Mesenchymal stem cell (in vitro differentiated cells and primary cell): ENCODE measurements at regions not wholly inside any gene's neighbourhood (a gene's known extent, or its start where the extent isn't known, plus 50 kb on each side); places are given as distances from the start of the nearest gene placed in this dataset.

Experiments used
- DNase-seq: peaks from one replicate; pipeline ENCODE4 v3.0.0-alpha.2; 2013
- H2AFZ ChIP-seq: one replicate; pipeline ENCODE4 v1.6.1; 2013; ENCODE audit warnings: low read depth, mild to moderate bottlenecking, control low read depth, inconsistent platforms, low read length, moderate library complexity
- H2AK5ac ChIP-seq: 2 replicates; pipeline ENCODE4 v1.6.1; 2013; ENCODE audit warnings: low read length, moderate library complexity, mild to moderate bottlenecking, inconsistent platforms; ENCODE audit not compliant: severe bottlenecking
- H2BK120ac ChIP-seq: one replicate; pipeline ENCODE4 v1.6.1; 2013; ENCODE audit warnings: low read depth, mild to moderate bottlenecking, inconsistent platforms, low read length, moderate library complexity
- H2BK12ac ChIP-seq, 2 experiments: one replicate each; pipeline ENCODE4 v1.6.1; 2013; ENCODE audit warnings: inconsistent platforms in 2 of 2, low read length in 2 of 2, mild to moderate bottlenecking in 2 of 2, moderate library complexity in 2 of 2, control low read depth in 1 of 2
- H2BK15ac ChIP-seq: one replicate; pipeline ENCODE4 v1.6.1; 2013; ENCODE audit warnings: mild to moderate bottlenecking, low read depth, inconsistent platforms; ENCODE audit not compliant: poor library complexity, severe bottlenecking
- H2BK5ac ChIP-seq: 2 replicates; pipeline ENCODE4 v1.6.1; 2013; ENCODE audit warnings: low read depth, mild to moderate bottlenecking, low read length, control low read depth, inconsistent platforms; ENCODE audit not compliant: poor library complexity, severe bottlenecking
- H3K14ac ChIP-seq, 2 experiments: one replicate each; pipeline ENCODE4 v1.6.1; 2013; ENCODE audit warnings: inconsistent platforms in 2 of 2, low read length in 2 of 2, control low read depth in 1 of 2, mild to moderate bottlenecking in 1 of 2, moderate library complexity in 1 of 2
- H3K18ac ChIP-seq, 2 experiments: one replicate each; pipeline ENCODE4 v1.6.1; 2013; ENCODE audit warnings: inconsistent platforms in 2 of 2, low read length in 2 of 2, control low read depth in 1 of 2, low read depth in 1 of 2, mild to moderate bottlenecking in 1 of 2
- H3K23ac ChIP-seq, 2 experiments: one replicate each; pipeline ENCODE4 v1.6.1; 2013; ENCODE audit warnings: inconsistent platforms in 2 of 2, low read length in 2 of 2, mild to moderate bottlenecking in 2 of 2, moderate library complexity in 2 of 2, control low read depth in 1 of 2
- H3K27ac ChIP-seq: 2 replicates; pipeline ENCODE4 v1.5.1; 2013; ENCODE audit warnings: mild to moderate bottlenecking, moderate library complexity, low read length, control low read depth, inconsistent platforms; ENCODE audit not compliant: poor library complexity, severe bottlenecking
- H3K27me3 ChIP-seq, 2 experiments: 2 replicates each; pipeline versions ENCODE4 v1.6.1 to v1.7.0; 2013; ENCODE audit warnings: low read length in 2 of 2, mild to moderate bottlenecking in 2 of 2, moderate library complexity in 2 of 2, control low read depth in 1 of 2, inconsistent platforms in 1 of 2; ENCODE audit not compliant: control insufficient read depth in 1 of 2, insufficient read depth in 1 of 2
- H3K36me3 ChIP-seq, 2 experiments: 2 replicates each; pipeline versions ENCODE4 v1.6.1 to v1.7.0; 2013; ENCODE audit warnings: low read length in 2 of 2, control low read depth in 1 of 2, inconsistent platforms in 1 of 2, low read depth in 1 of 2, mild to moderate bottlenecking in 1 of 2; ENCODE audit not compliant: insufficient read depth in 2 of 2, control insufficient read depth in 1 of 2
- H3K4ac ChIP-seq, 2 experiments: one replicate each; pipeline ENCODE4 v1.6.1; 2013; ENCODE audit warnings: inconsistent platforms in 2 of 2, low read length in 2 of 2, mild to moderate bottlenecking in 2 of 2, moderate library complexity in 2 of 2, control low read depth in 1 of 2, low read depth in 1 of 2
- H3K4me1 ChIP-seq: 2 replicates; pipeline ENCODE4 v1.6.1; 2013; ENCODE audit warnings: low read depth, low read length, control low read depth; ENCODE audit not compliant: control insufficient read depth, insufficient read depth
- H3K4me2 ChIP-seq: 2 replicates; pipeline ENCODE4 v1.6.1; 2013; ENCODE audit warnings: low read length, mild to moderate bottlenecking, inconsistent platforms; ENCODE audit not compliant: poor library complexity, severe bottlenecking
- H3K4me3 ChIP-seq, 2 experiments: 2 replicates each; pipeline versions ENCODE4 v1.5.1 to v1.7.0; 2013; ENCODE audit warnings: low read length in 2 of 2, mild to moderate bottlenecking in 2 of 2, control low read depth in 1 of 2, low read depth in 1 of 2; ENCODE audit not compliant: insufficient read depth in 1 of 2
- H3K79me1 ChIP-seq: replicated peaks from 2 replicates; pipeline ENCODE4 v1.6.1; 2013; ENCODE audit warnings: mild to moderate bottlenecking, control low read depth, low read length, inconsistent platforms; ENCODE audit not compliant: poor library complexity, severe bottlenecking
- H3K9ac ChIP-seq: 2 replicates; pipeline ENCODE4 v1.7.0; 2013; ENCODE audit warnings: mild to moderate bottlenecking, low read length, moderate library complexity
- H3K9me3 ChIP-seq: 2 replicates; pipeline ENCODE4 v1.7.0; 2013; ENCODE audit warnings: mild to moderate bottlenecking, low read length; ENCODE audit not compliant: control insufficient read depth
- H4K8ac ChIP-seq: one replicate; pipeline ENCODE4 v1.6.1; 2013; ENCODE audit warnings: inconsistent platforms, mild to moderate bottlenecking, low read length, moderate library complexity
- H4K91ac ChIP-seq: one replicate; pipeline ENCODE4 v1.6.1; 2013; ENCODE audit warnings: mild to moderate bottlenecking, low read length, inconsistent platforms
- WGBS: methylation state at CpG from one replicate; pipeline ENCODE4 v1.1.7; 2013; ENCODE audit warnings: mixed read lengths; 5-methylcytosine and 5-hydroxymethylcytosine counted together

DNA sequence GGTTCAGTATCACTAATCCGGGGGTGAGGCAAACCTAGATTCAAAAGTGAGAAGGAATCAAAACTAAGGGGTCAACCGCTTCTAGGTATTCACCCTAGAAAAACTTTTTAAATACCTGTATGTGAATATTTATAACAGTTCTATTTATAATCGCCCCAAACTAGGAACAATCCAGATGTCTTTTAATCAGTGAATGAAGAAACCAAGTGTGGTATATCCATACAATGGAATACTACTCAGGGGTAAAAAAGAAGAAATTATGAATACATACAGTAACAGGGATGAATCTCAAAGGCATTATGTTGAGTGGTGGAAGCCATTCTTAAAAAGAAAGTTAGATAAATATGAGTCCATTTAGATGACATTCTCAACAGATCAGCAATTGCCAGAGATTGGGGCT is 178.0 kb upstream of the BLID start:
- Histone ChIP-seq H3K79me1 (no peaks in the 10 kb centered on the region), H3K36me3 (no peaks in the 10 kb centered on the region), H3K4me1 (no peaks in the 10 kb centered on the region), H3K4ac (no peak overlapping the region), H3K4me3 (no peak overlapping the region), H3K27me3 (no peaks in the 10 kb centered on the region), H3K4me2 (no peak overlapping the region), H3K9ac (no peak overlapping the region), H3K14ac (no peak overlapping the region), H3K9me3 (peaks cover 24% of the 10 kb centered on the region), H2BK15ac (no peak overlapping the region), H3K18ac (no peak overlapping the region), H2AFZ (no peak overlapping the region), H2BK120ac (no peak overlapping the region), H4K8ac (no peak overlapping the region), H2BK12ac (no peak overlapping the region), H3K27ac (no peak overlapping the region), H3K23ac (no peak overlapping the region), H2BK5ac (no peak overlapping the region), H4K91ac (no peak overlapping the region), H2AK5ac (no peak overlapping the region)
- no peak for DNase-seq
- 75% methylated on average over 1 of the region's 3 CpGs for WGBS

- DNase-seq: no peak
- H2BK12ac ChIP-seq: no peak overlapping the region
- no peaks in the 10 kb centered on the region for H3K27me3 ChIP-seq
- no peak overlapping the region for H2BK5ac ChIP-seq
- no peak overlapping the region for H3K4me3 ChIP-seq
- H2AK5ac ChIP-seq: no peak overlapping the region
- no peak overlapping the region for H3K4me2 ChIP-seq
- H4K91ac ChIP-seq: no peak overlapping the region
- H2BK120ac ChIP-seq: no peak overlapping the region
- H3K4ac ChIP-seq: no peak overlapping the region
- no peaks in the 10 kb centered on the region for H3K79me1 ChIP-seq
- WGBS: 83% methylated on average over 5 of the region's 5 CpGs
- no peak overlapping the region for H4K8ac ChIP-seq
- no peak overlapping the region for H3K14ac ChIP-seq
- H3K9ac ChIP-seq: no peak overlapping the region
- no peak overlapping the region for H3K27ac ChIP-seq
- H3K18ac ChIP-seq: no peak overlapping the region
- no peaks in the 10 kb centered on the region for H3K4me1 ChIP-seq
- no peak overlapping the region for H2AFZ ChIP-seq
- no peak overlapping the region for H3K23ac ChIP-seq
- H2BK15ac ChIP-seq: no peak overlapping the region
- H3K9me3 ChIP-seq: peaks cover 18% of the 10 kb centered on the region
- no peaks in the 10 kb centered on the region for H3K36me3 ChIP-seq
Observed at GRCh38 chr11:122293296-122294023, 177.4 kb upstream of the BLID start.

GRCh38 chr11:122287401-122287800 is 171.4 kb upstream of the BLID start:
- H2AFZ ChIP-seq: no peak overlapping the region
- H2BK120ac ChIP-seq: no peak overlapping the region
- no peak overlapping the region for H3K4ac ChIP-seq
- H3K4me2 ChIP-seq: no peak overlapping the region
- H2BK12ac ChIP-seq: no peak overlapping the region
- no peak overlapping the region for H2BK15ac ChIP-seq
- H2AK5ac ChIP-seq: no peak overlapping the region
- H3K79me1 ChIP-seq: no peaks in the 10 kb centered on the region
- H4K91ac ChIP-seq: no peak overlapping the region
- no peak overlapping the region for H3K9ac ChIP-seq
- H3K9me3 ChIP-seq: no peaks in the 10 kb centered on the region
- H4K8ac ChIP-seq: no peak overlapping the region
- peaks cover 0 to 10% of the 10 kb centered on the region in 2 experiments for H3K27me3 ChIP-seq
- no peak overlapping the region for H3K14ac ChIP-seq
- H3K23ac ChIP-seq: no peak overlapping the region
- no peak for DNase-seq
- H3K27ac ChIP-seq: no peak overlapping the region
- no peak overlapping the region for H3K18ac ChIP-seq
- H3K4me3 ChIP-seq: no peak overlapping the region
- no peaks in the 10 kb centered on the region for H3K4me1 ChIP-seq
- H3K36me3 ChIP-seq: no peaks in the 10 kb centered on the region
- H2BK5ac ChIP-seq: no peak overlapping the region
- 55% methylated on average over 11 of the region's 11 CpGs for WGBS

- no peak overlapping the region for H3K18ac ChIP-seq
- H2AFZ ChIP-seq: no peak overlapping the region
- H3K9me3 ChIP-seq: no peaks in the 10 kb centered on the region
- H3K27me3 ChIP-seq: peaks cover 0 to 10% of the 10 kb centered on the region in 2 experiments
- no peak overlapping the region for H2BK120ac ChIP-seq
- no peak overlapping the region for H2BK15ac ChIP-seq
- no peak overlapping the region for H4K91ac ChIP-seq
- 89% methylated on average over 8 of the region's 8 CpGs for WGBS
- no peak overlapping the region for H3K14ac ChIP-seq
- no peak for DNase-seq
- H3K23ac ChIP-seq: no peak overlapping the region
- no peak overlapping the region for H3K4me2 ChIP-seq
- H3K4me3 ChIP-seq: no peak overlapping the region
- H3K27ac ChIP-seq: no peak overlapping the region
- H3K36me3 ChIP-seq: no peaks in the 10 kb centered on the region
- no peak overlapping the region for H4K8ac ChIP-seq
- no peaks in the 10 kb centered on the region for H3K4me1 ChIP-seq
- H3K79me1 ChIP-seq: no peaks in the 10 kb centered on the region
- H2BK12ac ChIP-seq: no peak overlapping the region
- H3K4ac ChIP-seq: no peak overlapping the region
- H3K9ac ChIP-seq: no peak overlapping the region
- H2AK5ac ChIP-seq: no peak overlapping the region
- H2BK5ac ChIP-seq: no peak overlapping the region
Observed at GRCh38 chr11:122285070-122285988, 169.3 kb upstream of the BLID start.
